ENCODE measurements at regions not wholly inside any gene's neighbourhood (a gene's known extent, or its start where the extent isn't known, plus 50 kb on each side); places are given as distances from the start of the nearest gene placed in this dataset.

- TF ChIP-seq, protein P1, sequence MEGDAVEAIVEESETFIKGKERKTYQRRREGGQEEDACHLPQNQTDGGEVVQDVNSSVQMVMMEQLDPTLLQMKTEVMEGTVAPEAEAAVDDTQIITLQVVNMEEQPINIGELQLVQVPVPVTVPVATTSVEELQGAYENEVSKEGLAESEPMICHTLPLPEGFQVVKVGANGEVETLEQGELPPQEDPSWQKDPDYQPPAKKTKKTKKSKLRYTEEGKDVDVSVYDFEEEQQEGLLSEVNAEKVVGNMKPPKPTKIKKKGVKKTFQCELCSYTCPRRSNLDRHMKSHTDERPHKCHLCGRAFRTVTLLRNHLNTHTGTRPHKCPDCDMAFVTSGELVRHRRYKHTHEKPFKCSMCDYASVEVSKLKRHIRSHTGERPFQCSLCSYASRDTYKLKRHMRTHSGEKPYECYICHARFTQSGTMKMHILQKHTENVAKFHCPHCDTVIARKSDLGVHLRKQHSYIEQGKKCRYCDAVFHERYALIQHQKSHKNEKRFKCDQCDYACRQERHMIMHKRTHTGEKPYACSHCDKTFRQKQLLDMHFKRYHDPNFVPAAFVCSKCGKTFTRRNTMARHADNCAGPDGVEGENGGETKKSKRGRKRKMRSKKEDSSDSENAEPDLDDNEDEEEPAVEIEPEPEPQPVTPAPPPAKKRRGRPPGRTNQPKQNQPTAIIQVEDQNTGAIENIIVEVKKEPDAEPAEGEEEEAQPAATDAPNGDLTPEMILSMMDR (IDR thresholded peaks at IDR 0.05): no peak
- TF ChIP-seq POLR2A (IDR thresholded peaks at IDR 0.05) (no peak), POLR2AphosphoS5 (IDR thresholded peaks at IDR 0.05) (no peak), EP300 (IDR thresholded peaks at IDR 0.05) (no peak)
Observed at GRCh38 chr1:222454782-222455181, 93.1 kb downstream of the HHIPL2 start.
